ENCODE measurements at regions not wholly inside any gene's neighbourhood (a gene's known extent, or its start where the extent isn't known, plus 50 kb on each side); places are given as distances from the start of the nearest gene placed in this dataset.

DNA sequence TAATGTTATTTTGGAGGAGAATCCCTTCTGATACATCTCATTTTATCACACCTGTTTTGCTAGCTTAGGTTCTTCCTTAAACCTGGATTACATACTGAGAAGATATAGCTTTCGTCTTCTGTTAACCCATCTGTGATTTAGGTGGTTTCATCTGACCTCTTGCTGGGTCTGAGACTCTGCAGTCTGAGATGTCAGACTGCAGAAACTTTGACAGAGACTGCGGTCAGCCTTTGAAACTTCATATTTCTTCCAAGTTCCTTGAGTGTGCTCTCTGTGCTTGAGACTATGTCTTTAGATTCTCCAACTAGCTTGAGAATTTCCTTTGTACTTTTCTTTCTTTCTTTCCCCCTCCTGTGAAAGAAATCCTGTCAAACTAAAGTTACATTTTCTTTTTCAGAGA lies 196.4 kb upstream of the MPHOSPH6 start:
- Histone ChIP-seq H3K27me3 (ENCODE audit: insufficient read depth, low read depth) (peaks cover 9% of the 10 kb centered on the region), H3K9me3 (ENCODE audit: insufficient read depth, low read depth) (no peaks in the 10 kb centered on the region), H3K4me2 (no peak overlapping the region), H4K20me1 (ENCODE audit: insufficient read depth) (no peaks in the 10 kb centered on the region), H3K79me2 (ENCODE audit: low read depth) (no peaks in the 10 kb centered on the region), H3K9me2 (ENCODE audit: insufficient read depth) (no peaks in the 10 kb centered on the region), H2AFZ (no peak overlapping the region), H3K4me3 (no peak overlapping the region), H3F3A (ENCODE audit: insufficient read depth, low read depth) (no peaks in the 10 kb centered on the region), H3K27ac (no peak overlapping the region), H3K4me1 (replicated peaks; ENCODE audit: insufficient read depth) (no peaks in the 10 kb centered on the region), H3K36me3 (ENCODE audit: low read depth) (no peaks in the 10 kb centered on the region)
- no peak for DNase-seq
- POLR2A ChIA-PET (ENCODE audit: unreplicated experiment) = no interaction called here
- no TSS peak for BruUV-seq (replicated peaks)
- CTCF ChIA-PET = interaction anchor here (0.5 kb wide), 1 partner anchor 87 kb away, joined by 4 read pairs; no protein-coding TSS in a partner anchor
- TF ChIP-seq EZH2 (IDR thresholded peaks at IDR 0.05; ENCODE audit: low read depth) = no peak
- TF ChIP-seq, protein P1, sequence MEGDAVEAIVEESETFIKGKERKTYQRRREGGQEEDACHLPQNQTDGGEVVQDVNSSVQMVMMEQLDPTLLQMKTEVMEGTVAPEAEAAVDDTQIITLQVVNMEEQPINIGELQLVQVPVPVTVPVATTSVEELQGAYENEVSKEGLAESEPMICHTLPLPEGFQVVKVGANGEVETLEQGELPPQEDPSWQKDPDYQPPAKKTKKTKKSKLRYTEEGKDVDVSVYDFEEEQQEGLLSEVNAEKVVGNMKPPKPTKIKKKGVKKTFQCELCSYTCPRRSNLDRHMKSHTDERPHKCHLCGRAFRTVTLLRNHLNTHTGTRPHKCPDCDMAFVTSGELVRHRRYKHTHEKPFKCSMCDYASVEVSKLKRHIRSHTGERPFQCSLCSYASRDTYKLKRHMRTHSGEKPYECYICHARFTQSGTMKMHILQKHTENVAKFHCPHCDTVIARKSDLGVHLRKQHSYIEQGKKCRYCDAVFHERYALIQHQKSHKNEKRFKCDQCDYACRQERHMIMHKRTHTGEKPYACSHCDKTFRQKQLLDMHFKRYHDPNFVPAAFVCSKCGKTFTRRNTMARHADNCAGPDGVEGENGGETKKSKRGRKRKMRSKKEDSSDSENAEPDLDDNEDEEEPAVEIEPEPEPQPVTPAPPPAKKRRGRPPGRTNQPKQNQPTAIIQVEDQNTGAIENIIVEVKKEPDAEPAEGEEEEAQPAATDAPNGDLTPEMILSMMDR (conservative IDR thresholded peaks at IDR 0.05) = no peak
- intact Hi-C loops (cut with micrococcal nuclease; ENCODE audit: unreplicated experiment) = no loop called here

DNA sequence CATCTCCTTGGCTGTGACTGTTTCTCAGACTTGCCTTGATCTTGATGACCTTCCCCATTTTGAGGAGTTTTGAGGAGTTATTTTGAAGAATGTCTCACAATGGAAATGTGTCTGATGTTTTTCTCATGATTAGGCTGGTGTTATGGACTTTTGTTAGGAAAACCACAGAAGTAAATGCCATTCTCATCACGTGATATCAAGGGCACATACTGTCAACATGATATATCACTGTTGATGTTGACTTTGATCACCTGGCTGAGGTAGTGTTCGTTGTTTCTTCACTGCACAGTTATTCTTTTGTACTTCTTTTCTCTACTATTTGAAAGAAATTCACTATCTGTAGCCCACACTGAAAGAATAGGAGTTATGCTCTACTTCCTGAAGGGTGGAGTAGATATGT lies 194.7 kb upstream of the MPHOSPH6 start:
- ChIA-PET CTCF (no interaction called here), POLR2A (ENCODE audit: unreplicated experiment) (no interaction called here)
- DNase-seq = no peak
- intact Hi-C loops (cut with micrococcal nuclease; ENCODE audit: unreplicated experiment) = no loop called here
- H3K4me1 ChIP-seq (replicated peaks; ENCODE audit: insufficient read depth) = no peaks in the 10 kb centered on the region
- no peaks in the 10 kb centered on the region for H4K20me1 ChIP-seq (ENCODE audit: insufficient read depth)
- no peaks in the 10 kb centered on the region for H3K79me2 ChIP-seq (ENCODE audit: low read depth)
- no peak overlapping the region for H3K4me3 ChIP-seq
- no peaks in the 10 kb centered on the region for H3F3A ChIP-seq (ENCODE audit: insufficient read depth, low read depth)
- H3K36me3 ChIP-seq (ENCODE audit: low read depth) = no peaks in the 10 kb centered on the region
- peaks cover 9% of the 10 kb centered on the region for H3K27me3 ChIP-seq (ENCODE audit: insufficient read depth, low read depth)
- H3K9me3 ChIP-seq (ENCODE audit: insufficient read depth, low read depth) = no peaks in the 10 kb centered on the region
- H2AFZ ChIP-seq = no peak overlapping the region
- TF ChIP-seq, protein P1 (conservative IDR thresholded peaks at IDR 0.05) = no peak
- TF ChIP-seq EZH2 (IDR thresholded peaks at IDR 0.05; ENCODE audit: low read depth) = no peak
- no peak overlapping the region for H3K27ac ChIP-seq
- no peaks in the 10 kb centered on the region for H3K9me2 ChIP-seq (ENCODE audit: insufficient read depth)
- no peak overlapping the region for H3K4me2 ChIP-seq
- no TSS peak for BruUV-seq (replicated peaks)

DNA sequence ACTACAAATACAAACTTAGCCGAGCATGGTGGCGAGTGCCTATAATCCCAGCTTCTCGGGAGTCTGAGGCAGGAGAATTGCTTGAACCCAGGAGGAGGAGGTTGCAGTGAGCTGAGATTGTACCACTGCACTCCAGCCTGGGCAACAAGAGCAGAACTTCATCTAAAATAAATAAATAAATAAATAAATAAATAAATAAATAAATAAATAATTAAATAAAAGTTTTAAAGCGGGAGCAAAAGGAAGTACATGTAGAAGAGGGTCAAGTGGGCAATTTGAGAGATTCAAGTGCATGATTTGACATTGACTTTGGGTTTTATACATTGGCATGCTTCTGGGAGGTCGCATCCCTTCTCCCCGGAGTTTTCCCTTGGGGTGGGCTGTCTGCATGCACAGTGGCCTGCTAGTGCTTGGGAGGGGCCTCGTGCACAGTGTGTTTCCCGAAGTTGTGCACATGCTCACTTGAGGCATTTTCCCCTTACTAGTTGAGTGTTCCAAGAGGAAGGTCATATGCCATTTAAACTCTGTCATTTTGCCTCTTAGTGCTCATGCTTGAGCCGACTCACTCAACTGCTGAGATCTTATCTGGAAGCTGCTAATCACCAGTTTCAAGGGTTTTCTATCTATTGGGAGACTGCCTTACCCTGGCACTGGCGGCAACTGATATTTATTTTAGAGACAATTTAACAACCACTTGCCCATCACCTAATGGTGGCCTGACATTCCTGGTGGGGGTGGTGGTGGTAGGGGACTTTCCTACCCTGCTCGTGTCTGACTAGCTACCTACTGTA lies 193.2 kb upstream of the MPHOSPH6 start:
- intact Hi-C loops (cut with micrococcal nuclease; ENCODE audit: unreplicated experiment) = no loop called here
- Histone ChIP-seq H3K9me3 (ENCODE audit: insufficient read depth, low read depth) (no peaks in the 10 kb centered on the region), H3K4me2 (no peak overlapping the region), H3K79me2 (ENCODE audit: low read depth) (no peaks in the 10 kb centered on the region), H3K9me2 (ENCODE audit: insufficient read depth) (no peaks in the 10 kb centered on the region), H3K27me3 (ENCODE audit: insufficient read depth, low read depth) (peaks cover 9% of the 10 kb centered on the region), H3K27ac (no peak overlapping the region), H3F3A (ENCODE audit: insufficient read depth, low read depth) (no peaks in the 10 kb centered on the region), H2AFZ (no peak overlapping the region), H3K4me1 (replicated peaks; ENCODE audit: insufficient read depth) (no peaks in the 10 kb centered on the region), H3K36me3 (ENCODE audit: low read depth) (no peaks in the 10 kb centered on the region), H4K20me1 (ENCODE audit: insufficient read depth) (no peaks in the 10 kb centered on the region), H3K4me3 (no peak overlapping the region)
- no TSS peak for BruUV-seq (replicated peaks)
- no peak for TF ChIP-seq EZH2 (IDR thresholded peaks at IDR 0.05; ENCODE audit: low read depth)
- TF ChIP-seq, protein P1 (conservative IDR thresholded peaks at IDR 0.05) = no peak
- POLR2A ChIA-PET (ENCODE audit: unreplicated experiment) = no interaction called here
- CTCF ChIA-PET = no interaction called here
- no peak for DNase-seq

Data from PC-9 (cell line).